Neural progenitor cell (in vitro differentiated cells): ENCODE measurements at regions not wholly inside any gene's neighbourhood (a gene's known extent, or its start where the extent isn't known, plus 50 kb on each side); places are given as distances from the start of the nearest gene placed in this dataset.

ENCODE experiments used
- CTCF ChIP-seq: fragments of 200-600 bp; sonication (generic); IDR thresholded peaks from 2 replicates; pipeline ENCODE4 v1.5.1; 2017; ENCODE audit warnings: antibody characterized with exemption, mild to moderate bottlenecking
- EZH2 ChIP-seq: fragments of 200-600 bp; sonication (generic); IDR thresholded peaks from 2 replicates; pipeline ENCODE4 v1.6.1; 2017; ENCODE audit warnings: antibody characterized with exemption, mild to moderate bottlenecking, moderate library complexity
- EZH2phosphoT487 ChIP-seq: fragments of 200-600 bp; sonication (generic); IDR thresholded peaks from 2 replicates; pipeline ENCODE4 v1.6.1; 2017; ENCODE audit warnings: antibody characterized with exemption

GRCh38 chr20:54843865-54844264, 368.5 kb downstream of the DOK5 start:
- TF ChIP-seq CTCF (no peak), EZH2 (no peak), EZH2phosphoT487 (no peak)
